Natural killer cell treated with Interleukin-12 subunit alpha and Interleukin-12 subunit beta and Interleukin-15 and Interleukin-18, amount 100 ng/mL, for 72 hours (primary cell): ENCODE measurements at regions not wholly inside any gene's neighbourhood (a gene's known extent, or its start where the extent isn't known, plus 50 kb on each side); places are given as distances from the start of the nearest gene placed in this dataset.
A peak's percentile ranks its signal among the peaks of the same experiment; 100 is the strongest.

ENCODE experiments used
- ATAC-seq, 2 donors: fragments of 150-1000 bp; cut with Tn5 transposase in 1 of 2; sonication (Bioruptor Pico), chemical (Tn5 transposase) in 1 of 2; 2 replicates each; pipeline ENCODE4 v1.10.0; 2021
- DNase-seq: peaks from one replicate; pipeline ENCODE4 v3.0.0; 2022; ENCODE audit warnings: low spot score
- H3K27ac Mint-ChIP-seq, 2 donors: 1 replicate in 1 of 2; 2 replicates in 1 of 2; pipeline ENCODE4 v1.8.0; 2022; ENCODE audit warnings: mixed read lengths in 2 of 2, mild to moderate bottlenecking in 1 of 2, moderate library complexity in 1 of 2
- H3K27me3 Mint-ChIP-seq, 2 donors: 1 replicate in 1 of 2; 2 replicates in 1 of 2; pipeline ENCODE4 v1.8.0; 2022; ENCODE audit warnings: mixed read lengths in 2 of 2
- H3K36me3 Mint-ChIP-seq: one replicate; pipeline ENCODE4 v1.8.0; 2022; ENCODE audit warnings: mixed read lengths
- H3K4me1 Mint-ChIP-seq, 2 donors: 1 replicate in 1 of 2; 2 replicates in 1 of 2; pipeline ENCODE4 v1.8.0; 2022; ENCODE audit warnings: low read depth in 2 of 2, mixed read lengths in 2 of 2, mild to moderate bottlenecking in 1 of 2
- H3K4me3 Mint-ChIP-seq: one replicate; pipeline ENCODE4 v1.8.0; 2022; ENCODE audit warnings: mixed read lengths
- H3K9me3 Mint-ChIP-seq: 2 replicates; pipeline ENCODE4 v1.8.0; 2022; ENCODE audit warnings: mixed read lengths

DNA sequence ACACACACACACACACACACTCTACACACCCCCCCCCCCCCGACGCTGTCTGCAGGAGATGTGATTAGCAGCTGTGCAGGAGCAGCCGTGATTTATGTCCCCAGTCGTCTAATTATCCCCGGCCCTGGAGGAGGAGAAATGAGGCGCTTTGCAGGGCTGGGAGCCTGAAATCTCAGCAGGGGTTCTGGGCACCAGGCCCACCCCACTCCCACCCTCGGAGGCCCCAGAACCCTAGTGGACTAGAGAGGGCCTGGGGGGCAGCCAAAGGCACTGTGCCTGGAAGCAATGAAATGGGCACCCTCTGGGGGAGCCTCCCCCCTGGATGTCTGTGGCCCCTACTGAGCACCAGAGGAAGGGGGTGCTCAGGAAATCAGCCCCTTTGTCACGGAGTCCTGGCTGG lies 134.2 kb upstream of the CIBAR2 start:
- Mint-ChIP-seq H3K36me3 (no peaks in the 10 kb centered on the region), H3K9me3 (no peaks in the 10 kb centered on the region), H3K27ac (no peak overlapping the region), H3K4me1 (peaks cover 7 to 12% of the 10 kb centered on the region in 2 donors), H3K27me3 (peaks cover 5 to 11% of the 10 kb centered on the region in 2 donors), H3K4me3 (no peak overlapping the region)
- ATAC-seq (no peak), DNase-seq (no peak)

DNA sequence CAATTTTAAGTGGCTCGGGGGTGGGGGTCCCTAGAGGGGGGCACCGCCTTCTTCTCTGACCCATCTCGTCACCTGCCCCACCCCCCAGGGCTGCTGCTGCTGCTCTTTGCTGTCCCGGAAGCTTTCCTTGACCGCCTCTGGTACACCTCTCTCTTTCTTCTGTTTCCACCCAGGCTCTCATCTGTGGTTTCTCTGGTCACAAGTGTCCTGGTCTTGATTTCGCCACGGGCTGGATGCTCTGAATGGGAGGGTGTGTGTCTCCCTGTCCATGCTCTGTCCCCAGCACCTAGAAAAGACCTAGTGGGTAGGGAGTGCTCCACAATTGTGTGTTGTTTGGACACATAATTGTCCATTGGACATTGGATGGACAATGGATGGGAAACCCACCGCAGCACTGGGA lies 134.7 kb upstream of the CIBAR2 start:
- ATAC-seq (no peak), DNase-seq (no peak)
- H3K27ac Mint-ChIP-seq, result no peak overlapping the region
- H3K4me1 Mint-ChIP-seq, result peaks cover 7 to 12% of the 10 kb centered on the region in 2 donors
- no peaks in the 10 kb centered on the region for H3K36me3 Mint-ChIP-seq
- H3K9me3 Mint-ChIP-seq, result no peaks in the 10 kb centered on the region
- H3K4me3 Mint-ChIP-seq, result no peak overlapping the region
- peaks cover 5 to 11% of the 10 kb centered on the region in 2 donors for H3K27me3 Mint-ChIP-seq

DNA sequence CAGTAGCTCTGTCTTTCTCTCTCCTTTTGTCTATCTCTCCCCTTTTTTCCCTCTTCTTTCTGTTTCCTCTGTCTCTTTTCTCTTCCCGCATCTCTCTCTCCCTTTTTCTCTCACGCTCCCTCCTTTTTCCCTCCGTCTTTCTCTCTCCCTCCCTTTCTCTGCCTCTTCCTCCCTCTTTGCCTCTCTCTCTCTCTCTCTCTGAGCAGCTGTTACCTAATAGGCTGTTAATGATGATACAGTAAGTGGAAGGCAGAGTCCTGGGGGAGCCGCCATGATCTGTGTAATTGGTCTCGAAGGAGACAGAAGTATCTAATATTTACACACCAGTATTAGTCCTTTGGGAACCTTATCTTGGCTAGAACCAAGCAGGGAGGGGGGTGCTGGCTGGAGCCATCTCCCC lies 136.1 kb upstream of the CIBAR2 start:
- no peak overlapping the region for H3K27ac Mint-ChIP-seq

DNA sequence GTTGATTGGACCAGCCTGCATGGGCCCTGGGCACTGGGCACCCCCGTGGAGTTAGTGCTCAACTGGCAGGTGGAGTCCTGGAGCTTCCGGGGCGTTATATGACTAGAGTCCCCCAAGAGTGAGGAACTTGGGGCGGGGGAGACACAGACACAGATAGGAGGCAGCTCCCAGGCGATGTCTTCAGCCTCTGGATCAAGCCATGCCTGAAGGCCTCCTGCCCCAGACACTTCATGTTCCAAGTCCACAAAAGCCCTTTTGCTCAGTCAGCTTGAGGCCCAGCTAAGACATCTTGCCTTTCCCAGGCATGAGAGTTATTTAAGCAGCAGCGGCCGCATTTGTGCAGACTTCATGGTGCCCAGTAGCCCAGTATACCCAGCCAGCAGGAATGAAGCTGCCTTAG lies 136.6 kb upstream of the CIBAR2 start:
- Mint-ChIP-seq H3K4me1 (peaks cover 7 to 12% of the 10 kb centered on the region in 2 donors), H3K36me3 (no peaks in the 10 kb centered on the region), H3K27me3 (peaks cover 5 to 11% of the 10 kb centered on the region in 2 donors), H3K4me3 (no peak overlapping the region), H3K9me3 (no peaks in the 10 kb centered on the region), H3K27ac (no peak overlapping the region)
- DNase-seq (no peak), ATAC-seq (no peak)

More for the DNA sequence above, 136.1 kb upstream of the CIBAR2 start:
- Mint-ChIP-seq H3K27me3 (peaks cover 5 to 11% of the 10 kb centered on the region in 2 donors), H3K9me3 (no peaks in the 10 kb centered on the region), H3K4me3 (no peak overlapping the region), H3K36me3 (no peaks in the 10 kb centered on the region), H3K4me1 (peaks cover 7 to 12% of the 10 kb centered on the region in 2 donors)
- ATAC-seq (no peak), DNase-seq (no peak)

DNA sequence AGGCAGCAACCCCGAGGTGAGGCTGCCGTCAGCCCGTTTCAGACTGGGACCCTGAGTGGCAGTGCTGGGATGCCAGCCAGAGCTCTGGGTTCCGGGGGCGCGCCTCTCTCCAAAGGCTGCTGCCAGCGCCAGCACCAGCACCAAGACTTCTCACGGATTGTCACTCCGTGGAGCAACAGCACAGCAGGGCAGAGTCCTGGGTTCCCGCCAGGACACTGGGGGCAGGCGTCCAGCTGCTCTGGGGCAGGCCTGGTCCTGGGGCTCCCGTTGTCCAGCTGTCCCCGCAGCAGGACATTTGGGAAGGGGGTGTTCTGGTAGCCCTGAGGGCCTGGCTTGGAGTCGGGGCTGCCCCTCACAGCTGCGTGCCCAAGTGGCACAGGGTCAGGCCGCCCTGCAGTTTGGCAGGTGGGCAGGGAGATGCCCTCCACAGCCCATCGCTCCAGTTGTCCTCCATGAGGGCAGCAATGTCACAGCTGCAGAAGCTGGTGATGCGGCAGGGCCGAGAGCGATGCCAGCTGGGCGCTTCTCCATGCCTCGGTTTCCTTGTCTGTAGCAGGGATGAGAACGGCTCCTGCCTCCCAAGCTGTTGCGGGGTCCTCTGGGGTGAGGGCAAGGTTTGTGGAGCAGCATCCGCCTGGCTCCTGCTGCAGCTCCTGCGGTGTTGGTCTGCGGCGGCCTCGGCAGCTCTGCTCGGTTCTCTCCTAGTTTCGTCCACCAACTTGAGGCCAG lies 137.3 kb upstream of the CIBAR2 start:
- no peak for ATAC-seq
- Mint-ChIP-seq H3K4me1 (peaks cover 7 to 12% of the 10 kb centered on the region in 2 donors), H3K9me3 (no peaks in the 10 kb centered on the region)

DNA sequence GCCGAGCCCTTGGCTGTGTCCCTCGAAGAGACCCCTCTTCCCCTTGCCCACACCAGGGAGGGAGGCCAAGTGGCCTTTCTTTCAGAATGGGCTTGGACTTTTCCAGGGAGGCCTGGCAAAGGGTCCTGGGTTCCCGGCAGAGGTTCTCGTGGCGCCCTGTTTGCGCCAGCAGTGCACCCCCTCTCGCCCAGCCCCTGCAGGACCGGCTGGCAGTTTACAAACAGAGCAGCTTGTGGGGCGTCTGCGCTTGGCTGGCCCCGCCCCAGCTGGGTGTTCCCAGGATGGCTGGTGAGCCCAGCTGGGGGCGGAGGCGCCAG lies 137.8 kb upstream of the CIBAR2 start:
- DNase-seq, result no peak
- Mint-ChIP-seq H3K9me3 (no peaks in the 10 kb centered on the region), H3K27me3 (peaks cover 5 to 11% of the 10 kb centered on the region in 2 donors), H3K36me3 (no peaks in the 10 kb centered on the region), H3K27ac (no peak overlapping the region), H3K4me1 (peaks cover 7 to 12% of the 10 kb centered on the region in 2 donors), H3K4me3 (no peak overlapping the region)
- no peak for ATAC-seq

More for the DNA sequence above, 137.3 kb upstream of the CIBAR2 start:
- no peak overlapping the region for H3K27ac Mint-ChIP-seq
- no peak overlapping the region for H3K4me3 Mint-ChIP-seq
- H3K27me3 Mint-ChIP-seq, result peaks cover 5 to 11% of the 10 kb centered on the region in 2 donors
- no peak for DNase-seq
- no peaks in the 10 kb centered on the region for H3K36me3 Mint-ChIP-seq

DNA sequence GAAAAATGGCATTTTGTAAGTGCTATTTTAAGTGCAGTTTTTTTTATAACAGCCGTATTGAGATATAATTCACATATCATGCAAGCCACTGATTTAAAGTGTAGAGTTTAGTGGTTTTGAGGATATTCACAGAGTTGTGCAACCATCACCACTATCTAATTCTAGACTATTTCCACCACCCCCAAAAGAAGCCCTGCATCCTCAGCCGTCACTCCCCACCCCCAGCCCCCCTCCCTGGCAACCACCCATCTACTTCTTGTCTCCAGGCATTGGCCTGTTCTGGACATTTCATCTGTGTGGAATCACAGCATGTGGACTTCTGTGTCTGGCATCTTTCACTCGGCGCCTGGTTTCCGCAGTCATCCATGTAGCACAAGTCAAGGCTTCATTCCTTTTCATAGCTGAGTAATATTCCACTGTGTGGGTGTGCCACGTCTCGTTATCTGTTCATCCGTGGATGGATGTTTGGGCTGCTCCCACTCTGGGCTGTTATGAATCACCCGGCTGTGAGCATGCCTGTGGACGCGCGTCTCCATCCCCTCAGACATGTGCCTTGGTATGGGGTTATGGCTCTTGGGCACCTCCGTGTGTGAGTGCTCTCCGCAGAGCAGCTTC lies 138.4 kb upstream of the CIBAR2 start:
- Mint-ChIP-seq H3K4me1 (peaks cover 3 to 9% of the 10 kb centered on the region in 2 donors), H3K9me3 (no peaks in the 10 kb centered on the region), H3K4me3 (no peak overlapping the region), H3K27ac (no peak overlapping the region), H3K27me3 (peaks cover 0 to 7% of the 10 kb centered on the region in 2 donors), H3K36me3 (no peaks in the 10 kb centered on the region)
- ATAC-seq, result no peak
- DNase-seq, result no peak

DNA sequence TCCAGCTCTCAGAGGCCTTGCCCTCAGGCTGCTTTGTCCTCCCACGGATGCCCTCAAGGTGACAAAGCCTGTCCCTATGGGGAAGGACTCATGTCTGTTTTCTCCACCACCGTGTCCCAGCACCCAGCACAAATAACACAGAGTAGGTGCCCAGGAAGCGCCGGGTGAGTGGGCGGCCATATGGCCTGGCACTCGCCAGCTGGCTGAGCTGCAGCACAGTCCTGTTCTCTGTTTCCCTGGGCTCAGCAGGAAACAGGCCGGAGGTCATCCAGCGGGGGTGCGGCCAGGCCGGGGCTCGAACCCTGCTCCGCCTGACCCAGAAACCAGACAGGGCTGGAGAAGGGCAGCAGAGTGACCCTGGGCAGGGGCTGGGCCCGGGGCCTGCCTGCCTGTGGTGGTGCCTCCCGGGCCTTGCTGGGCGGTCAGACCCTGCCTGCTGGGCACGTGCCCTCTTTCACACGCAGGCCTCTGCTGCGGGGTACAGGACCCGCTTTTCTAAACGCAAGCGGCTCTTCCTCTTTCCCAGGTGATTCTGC lies 139.0 kb upstream of the CIBAR2 start:
- peaks cover 0 to 6% of the 10 kb centered on the region in 2 donors for H3K4me1 Mint-ChIP-seq
- H3K27me3 Mint-ChIP-seq, result peaks cover 0 to 7% of the 10 kb centered on the region in 2 donors
- no peak overlapping the region for H3K4me3 Mint-ChIP-seq
- no peak overlapping the region for H3K27ac Mint-ChIP-seq
- H3K36me3 Mint-ChIP-seq, result no peaks in the 10 kb centered on the region
- H3K9me3 Mint-ChIP-seq, result no peaks in the 10 kb centered on the region
- no peak for ATAC-seq
- no peak for DNase-seq

DNA sequence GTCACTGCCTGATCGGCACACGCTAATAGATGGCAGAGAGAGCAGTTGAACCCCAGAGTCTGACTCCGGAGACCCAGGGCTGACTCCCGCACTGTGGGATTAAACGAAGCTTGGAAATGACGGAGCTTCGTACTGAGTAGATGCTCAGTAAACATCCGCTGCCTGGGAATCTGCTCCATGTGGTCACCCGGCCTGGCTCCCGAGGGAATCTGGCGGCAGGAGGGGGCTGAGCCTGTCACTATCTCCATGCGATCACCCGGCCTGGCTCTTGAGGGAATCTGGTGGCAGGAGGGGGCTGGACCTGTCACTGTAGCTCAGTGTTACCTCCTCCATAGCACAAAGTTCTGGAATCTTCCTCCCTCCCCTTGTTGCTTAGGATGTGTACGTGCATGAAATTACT lies 139.7 kb upstream of the CIBAR2 start:
- no peak overlapping the region for H3K4me3 Mint-ChIP-seq

DNA sequence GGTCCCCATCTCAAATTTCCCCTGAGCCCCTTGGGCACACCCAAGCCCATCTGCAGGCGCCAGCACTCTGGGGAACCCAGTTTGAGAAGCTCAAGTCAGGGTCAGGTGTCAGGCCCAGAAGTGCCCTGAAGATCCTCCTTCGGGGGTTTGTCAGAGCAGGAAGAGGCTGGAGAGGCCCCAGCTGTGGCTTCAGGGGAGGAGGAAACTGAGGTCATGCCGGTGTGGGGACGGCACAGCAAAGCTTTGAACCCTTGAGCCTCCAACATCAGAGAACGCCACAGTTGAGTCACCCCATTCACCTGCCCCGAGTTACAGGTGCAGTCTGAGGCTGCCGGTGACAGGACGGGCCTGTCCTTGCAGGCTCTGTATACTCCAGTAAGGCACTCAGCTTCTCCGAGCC lies 140.2 kb upstream of the CIBAR2 start:
- H3K27me3 Mint-ChIP-seq, result peaks cover 4 to 8% of the 10 kb centered on the region in 2 donors
- peaks cover 0 to 3% of the 10 kb centered on the region in 2 donors for H3K4me1 Mint-ChIP-seq
- H3K4me3 Mint-ChIP-seq, result no peak overlapping the region
- ATAC-seq (no peak), DNase-seq (no peak)
- H3K27ac Mint-ChIP-seq, result no peak overlapping the region
- no peaks in the 10 kb centered on the region for H3K9me3 Mint-ChIP-seq
- no peaks in the 10 kb centered on the region for H3K36me3 Mint-ChIP-seq

More for the DNA sequence above, 139.7 kb upstream of the CIBAR2 start:
- DNase-seq (no peak), ATAC-seq (no peak)
- Mint-ChIP-seq H3K27me3 (peaks cover 5% of the 10 kb centered on the region in 2 donors), H3K36me3 (no peaks in the 10 kb centered on the region), H3K9me3 (no peaks in the 10 kb centered on the region), H3K4me1 (peaks cover 0 to 4% of the 10 kb centered on the region in 2 donors), H3K27ac (no peak overlapping the region)

DNA sequence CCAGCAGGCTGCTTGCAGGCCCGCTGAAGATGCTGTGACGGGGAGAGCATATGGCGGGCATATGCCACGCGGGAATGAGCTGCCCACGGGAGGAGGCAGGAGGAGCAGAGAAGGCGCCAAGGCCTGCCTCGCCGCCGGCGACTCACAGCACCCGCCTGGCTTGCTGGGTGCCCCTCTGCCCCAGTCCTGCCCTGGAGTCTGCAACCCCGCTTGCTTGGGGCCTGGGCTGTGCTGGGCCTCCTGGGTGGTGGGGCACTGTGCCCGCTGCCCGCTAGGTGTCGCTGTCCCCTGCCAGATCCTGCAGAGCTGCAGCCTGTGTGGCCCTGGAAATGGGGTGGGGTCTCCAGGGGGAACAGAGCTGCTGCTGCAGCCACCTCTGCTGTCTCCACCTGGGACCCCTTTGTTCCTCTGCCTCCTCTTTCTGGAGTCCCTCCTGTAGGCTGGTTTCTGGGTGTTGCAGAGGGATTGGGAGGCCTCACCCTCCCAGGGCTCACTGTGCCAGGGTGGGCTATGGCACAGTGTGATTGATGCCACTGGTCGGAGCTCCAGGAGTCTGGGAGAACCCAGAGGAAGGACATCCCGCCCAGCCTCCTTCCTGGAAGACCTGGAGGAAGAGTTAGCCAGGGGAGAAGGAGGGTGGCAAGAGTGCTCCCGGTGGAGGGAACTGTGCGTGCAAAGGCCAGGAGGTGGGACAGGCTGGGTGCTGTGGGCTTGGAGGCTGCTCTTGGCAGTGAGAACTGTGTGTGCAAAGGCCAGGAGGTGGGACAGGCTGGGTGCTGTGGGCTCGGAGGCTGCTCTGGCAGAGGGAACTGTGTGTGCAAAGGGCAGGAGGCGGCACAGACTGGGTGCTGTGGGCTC lies 141.0 kb upstream of the CIBAR2 start:
- peak; percentile 69 to 81 for ATAC-seq
- Mint-ChIP-seq H3K27me3 (peaks cover 2 to 8% of the 10 kb centered on the region in 2 donors), H3K4me1 (peaks cover 0 to 3% of the 10 kb centered on the region in 2 donors), H3K36me3 (no peaks in the 10 kb centered on the region), H3K9me3 (no peaks in the 10 kb centered on the region), H3K27ac (no peak overlapping the region), H3K4me3 (no peak overlapping the region)
- DNase-seq, result no peak

DNA sequence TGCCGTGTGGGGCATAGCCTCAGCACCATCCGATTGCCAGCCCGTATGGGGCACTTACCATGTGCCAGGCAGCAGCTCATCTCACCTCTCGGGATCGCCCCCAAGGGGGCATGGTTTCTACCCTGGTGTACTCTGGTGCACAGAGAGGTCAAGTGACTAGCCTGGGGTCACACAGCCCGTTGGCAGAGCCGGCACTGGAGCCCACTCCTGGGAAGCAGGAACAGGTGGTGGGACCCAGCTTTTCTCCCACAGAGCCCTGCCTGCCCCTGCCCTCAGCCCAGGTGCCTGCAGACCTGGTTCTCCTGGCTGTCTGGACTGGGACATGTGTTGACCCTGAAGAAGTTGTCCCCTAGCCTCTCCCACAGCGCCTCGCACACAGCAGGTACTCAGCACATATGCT lies 141.8 kb upstream of the CIBAR2 start:
- H3K4me1 Mint-ChIP-seq, result peaks cover 0 to 3% of the 10 kb centered on the region in 2 donors
- H3K36me3 Mint-ChIP-seq, result no peaks in the 10 kb centered on the region
- H3K27me3 Mint-ChIP-seq, result peaks cover 0 to 8% of the 10 kb centered on the region in 2 donors
- no peak for ATAC-seq
- DNase-seq, result no peak
- no peak overlapping the region for H3K4me3 Mint-ChIP-seq
- H3K9me3 Mint-ChIP-seq, result no peaks in the 10 kb centered on the region
- no peak overlapping the region for H3K27ac Mint-ChIP-seq

DNA sequence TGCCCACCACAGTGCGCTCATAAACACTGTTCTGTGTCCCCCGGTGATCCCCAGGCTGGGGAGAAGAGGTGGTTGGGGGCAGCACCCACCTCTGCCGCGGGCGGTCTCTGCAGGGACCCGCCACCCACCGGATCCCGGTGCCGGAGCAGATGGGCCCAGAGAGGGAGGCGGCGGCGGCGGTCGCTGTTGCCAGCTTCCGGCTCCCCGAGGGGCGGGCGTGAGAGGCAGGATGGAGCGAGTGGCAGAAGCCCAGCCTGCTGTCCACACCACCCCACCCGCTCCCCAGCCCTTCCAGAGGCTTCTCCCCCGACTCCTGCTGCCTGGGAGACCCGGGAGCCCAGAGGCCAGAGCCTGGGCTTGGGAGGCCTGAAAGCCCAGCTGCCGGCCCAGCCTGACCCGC lies 142.6 kb upstream of the CIBAR2 start:
- no peaks in the 10 kb centered on the region for H3K9me3 Mint-ChIP-seq
- H3K4me1 Mint-ChIP-seq, result peaks cover 0 to 3% of the 10 kb centered on the region in 2 donors
- no peak for ATAC-seq
- no peaks in the 10 kb centered on the region for H3K36me3 Mint-ChIP-seq
- H3K27ac Mint-ChIP-seq, result no peak overlapping the region
- no peak for DNase-seq
- H3K27me3 Mint-ChIP-seq, result peaks cover 0 to 8% of the 10 kb centered on the region in 2 donors
- H3K4me3 Mint-ChIP-seq, result no peak overlapping the region

DNA sequence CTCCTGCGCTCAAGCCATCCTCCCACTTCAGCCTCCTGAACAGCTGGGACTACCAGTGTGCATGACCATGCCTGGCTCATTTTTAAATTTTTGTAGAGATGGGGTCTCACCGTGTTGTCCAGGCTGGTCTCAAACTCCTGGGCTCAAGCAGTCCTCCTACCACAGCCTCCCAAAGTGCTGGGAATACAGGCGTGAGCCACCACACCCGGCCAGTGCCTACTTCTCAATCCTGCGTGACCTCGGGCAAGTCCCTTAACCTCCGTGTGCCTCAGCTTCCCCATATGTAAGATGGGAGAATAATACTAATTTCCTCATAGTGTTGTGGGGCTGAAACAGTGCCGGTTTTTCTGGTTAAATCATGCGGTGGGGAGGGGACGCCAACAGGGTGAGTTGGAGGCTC lies 143.5 kb upstream of the CIBAR2 start:
- Mint-ChIP-seq H3K9me3 (no peaks in the 10 kb centered on the region), H3K27ac (no peak overlapping the region), H3K36me3 (no peaks in the 10 kb centered on the region), H3K4me1 (peaks cover 0 to 1% of the 10 kb centered on the region in 2 donors), H3K4me3 (no peak overlapping the region), H3K27me3 (peaks cover 0 to 8% of the 10 kb centered on the region in 2 donors)
- no peak for ATAC-seq
- DNase-seq, result no peak
